HG03280 (cell line): ENCODE measurements at regions not wholly inside any gene's neighbourhood (a gene's known extent, or its start where the extent isn't known, plus 50 kb on each side); places are given as distances from the start of the nearest gene placed in this dataset.

Experiments used
- ATAC-seq: cut with Tn5 transposase; IDR thresholded peaks from one replicate; pipeline ENCODE4 v1.9.1; 2021; ENCODE audit warnings: mild to moderate bottlenecking, moderate library complexity; ENCODE audit not compliant: unreplicated experiment

GRCh38 chr1:233514946-233515391, 98.9 kb upstream of the KCNK1 start:
- ATAC-seq, result no peak

- ATAC-seq, result no peak
These were observed 97.2 kb upstream of the KCNK1 start for GRCh38 chr1:233516732-233517131.

- peak; percentile 68 for ATAC-seq
These were observed 95.6 kb upstream of the KCNK1 start for GRCh38 chr1:233518344-233518743.

GRCh38 chr1:233520261-233521191, 93.4 kb upstream of the KCNK1 start:
- no peak for ATAC-seq

GRCh38 chr1:233523047-233523446, 90.9 kb upstream of the KCNK1 start:
- no peak for ATAC-seq

- no peak for ATAC-seq
These were observed 86.1 kb upstream of the KCNK1 start for GRCh38 chr1:233527818-233528217.

GRCh38 chr1:233530665-233531386, 83.1 kb upstream of the KCNK1 start:
- ATAC-seq, result no peak

GRCh38 chr1:233540816-233541215, 73.1 kb upstream of the KCNK1 start:
- ATAC-seq, result no peak

GRCh38 chr1:233543338-233544255, 70.3 kb upstream of the KCNK1 start:
- no peak for ATAC-seq

GRCh38 chr1:233544304-233544703, 69.6 kb upstream of the KCNK1 start:
- no peak for ATAC-seq

GRCh38 chr1:233547726-233548125, 66.2 kb upstream of the KCNK1 start:
- no peak for ATAC-seq

- ATAC-seq, result no peak
These were observed 64.5 kb upstream of the KCNK1 start for GRCh38 chr1:233549404-233549803.

- no peak for ATAC-seq
These were observed 64.0 kb upstream of the KCNK1 start for GRCh38 chr1:233549917-233550316.

GRCh38 chr1:233554037-233554436, 59.9 kb upstream of the KCNK1 start:
- no peak for ATAC-seq

GRCh38 chr1:233561708-233562426, 52.0 kb upstream of the KCNK1 start:
- ATAC-seq, result no peak
